HG03460 (cell line): ENCODE measurements at regions not wholly inside any gene's neighbourhood (a gene's known extent, or its start where the extent isn't known, plus 50 kb on each side); places are given as distances from the start of the nearest gene placed in this dataset.
"Not testable (repeated sequence)": the region's sequence is repeated elsewhere in the genome, so short reads cannot be mapped to it uniquely, and the experiment has no call there.

Experiments used
- ATAC-seq: cut with Tn5 transposase; IDR thresholded peaks from one replicate; pipeline ENCODE4 v1.9.1; 2021; ENCODE audit not compliant: unreplicated experiment

- ATAC-seq: no peak
These were observed 252.8 kb downstream of the PLK2 start for GRCh38 chr5:58207076-58207475.

- ATAC-seq: no peak
These were observed 254.9 kb downstream of the PLK2 start for GRCh38 chr5:58204966-58205365.

GRCh38 chr5:58202941-58203444, 256.9 kb downstream of the PLK2 start:
- no peak for ATAC-seq

- no peak for ATAC-seq
These were observed 257.8 kb downstream of the PLK2 start for GRCh38 chr5:58201922-58202648.

GRCh38 chr5:58200451-58200850, 259.4 kb downstream of the PLK2 start:
- ATAC-seq: no peak

- no peak for ATAC-seq
These were observed 260.8 kb downstream of the PLK2 start for GRCh38 chr5:58199087-58199486.

- no peak for ATAC-seq
These were observed 261.6 kb downstream of the PLK2 start for GRCh38 chr5:58198330-58198729.

- ATAC-seq: no peak
These were observed 262.0 kb downstream of the PLK2 start for GRCh38 chr5:58197875-58198274.

- ATAC-seq: no peak
These were observed 268.4 kb downstream of the PLK2 start for GRCh38 chr5:58191443-58191842.

- no peak for ATAC-seq
These were observed 271.6 kb downstream of the PLK2 start for GRCh38 chr5:58188262-58188651.

- ATAC-seq: no peak
These were observed 272.2 kb downstream of the PLK2 start for GRCh38 chr5:58187432-58188261.

- no peak for ATAC-seq
These were observed 274.1 kb downstream of the PLK2 start for GRCh38 chr5:58185801-58186200.

- no peak for ATAC-seq
These were observed 274.5 kb downstream of the PLK2 start for GRCh38 chr5:58185397-58185796.

- no peak for ATAC-seq
These were observed 275.0 kb downstream of the PLK2 start for GRCh38 chr5:58184910-58185309.

- no peak for ATAC-seq
These were observed 276.1 kb downstream of the PLK2 start for GRCh38 chr5:58183786-58184085.

- no peak for ATAC-seq
These were observed 276.7 kb downstream of the PLK2 start for GRCh38 chr5:58183078-58183785.

- no peak for ATAC-seq
These were observed 277.5 kb downstream of the PLK2 start for GRCh38 chr5:58182287-58182841.

- ATAC-seq: no peak
These were observed 278.2 kb downstream of the PLK2 start for GRCh38 chr5:58181578-58182286.

- ATAC-seq: no peak
These were observed 286.9 kb downstream of the PLK2 start for GRCh38 chr5:58172946-58173345.

- ATAC-seq: no peak
These were observed 294.7 kb downstream of the PLK2 start for GRCh38 chr5:58165152-58165551.

GRCh38 chr5:58161889-58162288, 298.0 kb downstream of the PLK2 start:
- ATAC-seq: not testable (repeated sequence)
